ENCODE measurements at regions not wholly inside any gene's neighbourhood (a gene's known extent, or its start where the extent isn't known, plus 50 kb on each side); places are given as distances from the start of the nearest gene placed in this dataset.

- no peak for TF ChIP-seq CTCF (IDR thresholded peaks at IDR 0.05)
- TF ChIP-seq POLR2A (IDR thresholded peaks at IDR 0.05) = no peak
Measured at GRCh38 chr1:200486634-200487033, 76.8 kb upstream of the ZNF281 start.
